ENCODE measurements at regions not wholly inside any gene's neighbourhood (a gene's known extent, or its start where the extent isn't known, plus 50 kb on each side); places are given as distances from the start of the nearest gene placed in this dataset.

DNA sequence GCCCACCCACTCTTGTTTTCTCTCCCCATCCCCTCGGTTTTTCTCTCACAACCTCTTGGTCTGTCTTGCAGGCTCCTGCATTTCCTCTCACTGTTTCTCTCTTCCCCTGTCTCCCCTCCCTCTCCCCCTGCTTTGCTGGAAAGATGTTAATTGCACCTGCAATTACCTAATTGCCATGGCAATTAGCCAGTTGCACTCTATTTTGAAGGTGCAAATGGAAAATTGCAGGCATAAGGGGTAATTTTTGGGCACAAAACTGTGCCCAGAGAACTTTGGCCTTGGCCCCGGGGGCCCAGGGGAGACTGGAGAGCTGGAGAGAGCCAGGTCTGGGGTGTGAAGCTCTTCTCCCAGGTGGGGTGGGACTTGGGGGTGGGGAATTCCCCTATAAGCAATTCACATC lies 164.5 kb upstream of the TLE3 start:
- DNase-seq (ENCODE audit: low spot score): no peak
- no peak for TF ChIP-seq CTCF (IDR thresholded peaks at IDR 0.05)
- no peak for ATAC-seq (ENCODE audit: low FRiP score)

DNA sequence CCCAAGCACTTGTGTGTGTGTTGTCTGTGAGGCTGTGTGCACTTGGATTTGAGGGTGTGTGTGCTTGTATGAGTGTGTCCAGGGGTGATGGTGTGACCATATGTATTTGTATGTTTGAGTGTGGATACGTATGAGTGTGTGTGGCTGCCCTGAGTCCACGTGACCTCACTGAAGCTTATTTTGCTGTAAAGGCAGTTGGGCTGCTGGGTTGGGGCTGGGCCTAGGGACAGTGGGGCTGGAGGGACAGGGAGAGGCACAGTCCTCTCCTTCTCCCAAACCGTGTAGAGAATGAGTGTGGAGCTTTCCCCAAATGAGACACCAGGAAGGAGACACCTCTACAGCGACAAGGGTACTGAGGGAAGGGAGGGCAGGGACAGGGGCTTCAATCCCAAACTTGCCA lies 163.4 kb upstream of the TLE3 start:
- TF ChIP-seq CTCF (IDR thresholded peaks at IDR 0.05): no peak
- ATAC-seq (ENCODE audit: low FRiP score) (no peak), DNase-seq (ENCODE audit: low spot score) (no peak)

DNA sequence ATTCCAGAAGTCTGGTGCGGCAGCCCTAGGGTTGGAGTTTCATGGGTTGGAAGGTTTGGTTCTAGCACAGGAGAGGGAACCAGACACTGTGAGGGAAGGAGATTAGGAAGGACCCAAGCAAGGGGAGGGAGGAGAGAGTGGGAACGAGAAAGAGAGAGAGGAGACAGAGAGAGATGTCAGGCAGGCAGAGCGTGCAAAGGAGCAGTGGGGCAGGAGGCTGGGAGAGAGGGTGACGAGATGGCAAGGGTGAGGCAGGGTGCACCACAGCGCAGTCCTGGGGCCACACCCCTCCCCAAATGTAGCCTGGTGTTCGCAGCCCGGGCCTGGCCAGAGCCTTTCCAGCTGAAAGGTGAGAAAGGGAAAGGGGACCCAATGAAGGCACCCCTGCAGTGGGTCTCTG lies 162.9 kb upstream of the TLE3 start:
- DNase-seq (ENCODE audit: low spot score): no peak
- TF ChIP-seq CTCF (IDR thresholded peaks at IDR 0.05): no peak
- no peak for ATAC-seq (ENCODE audit: low FRiP score)

DNA sequence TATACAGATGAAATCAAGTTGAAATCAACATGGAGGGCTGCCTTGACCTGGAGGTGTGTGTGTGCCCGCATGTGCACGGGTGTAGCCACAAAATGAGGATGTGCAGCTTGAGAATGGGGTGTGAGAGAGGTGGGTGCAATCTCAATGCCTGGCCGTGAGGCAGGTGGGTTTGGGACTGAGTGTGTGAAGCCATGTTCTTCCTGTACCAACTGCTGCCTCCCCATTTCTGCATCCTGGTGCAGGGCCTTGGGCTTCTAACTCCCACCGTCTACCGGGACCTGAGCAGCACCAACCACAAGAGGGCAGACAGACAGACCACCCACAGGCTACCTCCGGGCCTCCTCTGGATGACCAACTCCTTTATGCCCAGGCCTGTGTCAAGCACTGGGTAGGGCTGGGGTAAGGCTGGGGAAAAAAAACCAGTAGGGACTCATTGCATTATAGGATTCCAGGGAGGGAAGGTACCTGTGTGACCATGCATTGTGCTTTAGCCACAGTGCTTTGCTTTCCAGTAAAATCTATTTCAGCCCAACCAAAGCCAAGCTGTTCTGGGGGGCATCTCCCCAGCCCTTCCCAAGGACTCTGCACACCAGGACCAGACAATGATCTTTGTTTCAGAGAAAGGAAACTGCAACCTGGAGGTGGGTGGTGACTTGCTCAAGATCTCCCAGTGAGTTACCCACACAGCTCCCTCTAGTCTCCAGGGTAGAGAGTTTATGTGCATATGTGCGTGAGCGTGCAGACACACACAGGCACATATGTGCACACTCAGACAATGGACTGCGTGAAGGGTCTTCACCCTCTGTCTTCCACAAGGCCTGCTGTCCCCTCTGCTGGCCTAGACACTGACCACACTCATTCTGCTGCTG lies 162.2 kb upstream of the TLE3 start:
- ATAC-seq (ENCODE audit: low FRiP score): no peak
- no peak for DNase-seq (ENCODE audit: low spot score)
- TF ChIP-seq CTCF (IDR thresholded peaks at IDR 0.05): no peak

DNA sequence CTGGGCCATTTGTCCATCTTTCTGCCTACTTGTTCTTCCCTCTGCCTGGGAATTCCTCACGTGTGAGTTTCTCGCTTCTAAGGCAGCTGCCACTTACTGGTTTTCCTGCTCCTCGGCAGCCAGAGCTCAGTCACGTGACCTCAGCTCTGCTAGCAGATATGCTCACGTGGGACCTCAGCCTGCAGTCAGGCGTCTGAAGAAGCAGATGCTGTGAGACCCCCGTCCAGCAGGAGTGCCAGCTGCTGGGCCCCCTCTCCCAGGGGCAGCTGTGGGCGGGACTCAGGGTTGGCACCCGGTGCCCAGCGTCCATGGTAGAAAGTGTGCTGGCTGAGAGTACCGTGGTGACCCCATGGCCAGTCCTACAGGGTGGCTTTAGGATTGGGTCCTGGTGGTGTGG lies 161.3 kb upstream of the TLE3 start:
- no peak for ATAC-seq (ENCODE audit: low FRiP score)
- no peak for TF ChIP-seq CTCF (IDR thresholded peaks at IDR 0.05)
- DNase-seq (ENCODE audit: low spot score): no peak

GRCh38 chr15:70258369-70259027 lies 160.8 kb upstream of the TLE3 start:
- no peak for ATAC-seq (ENCODE audit: low FRiP score)
- no peak for TF ChIP-seq CTCF (IDR thresholded peaks at IDR 0.05)
- DNase-seq (ENCODE audit: low spot score): no peak
